ENCODE measurements at regions not wholly inside any gene's neighbourhood (a gene's known extent, or its start where the extent isn't known, plus 50 kb on each side); places are given as distances from the start of the nearest gene placed in this dataset.

DNA sequence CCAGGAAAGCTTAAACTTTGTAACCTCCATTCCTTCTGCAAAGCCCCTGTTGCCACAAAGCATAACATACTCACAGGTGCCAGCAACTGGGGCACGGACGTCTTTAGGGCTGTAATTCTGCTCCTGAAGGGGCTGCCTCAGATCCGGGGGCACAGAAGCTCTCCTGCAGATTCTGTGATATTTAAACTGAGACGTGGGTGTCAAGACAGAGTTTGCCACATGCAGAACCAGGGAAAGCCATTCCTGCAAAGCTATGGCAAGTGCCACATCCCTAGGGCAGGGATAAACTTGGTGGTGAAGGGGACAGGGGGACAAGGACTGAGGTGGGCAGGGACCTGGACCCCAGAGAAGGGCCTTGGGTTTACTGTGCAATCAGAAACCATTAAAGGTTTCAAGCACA is 247.2 kb downstream of the EIPR1 start:
- TF ChIP-seq ZNF565 (CRISPR knock-in tag; conservative IDR thresholded peaks at IDR 0.05; ENCODE audit: low read depth), result no peak
- no peak for ATAC-seq

GRCh38 chr2:3129867-3130266 is 247.8 kb downstream of the EIPR1 start:
- TF ChIP-seq SNAI2 (CRISPR knock-in tag; IDR thresholded peaks at IDR 0.05) (no peak), POU6F1 (CRISPR knock-in tag; IDR thresholded peaks at IDR 0.05; ENCODE audit: borderline replicate concordance, low read depth) (no peak), ZC3H10 (CRISPR knock-in tag; IDR thresholded peaks at IDR 0.05) (no peak), TOX (CRISPR knock-in tag; IDR thresholded peaks at IDR 0.05; ENCODE audit: borderline replicate concordance) (no peak), ESRRG (CRISPR knock-in tag; IDR thresholded peaks at IDR 0.05) (no peak), CSDC2 (CRISPR knock-in tag; IDR thresholded peaks at IDR 0.05) (no peak), RARB (CRISPR knock-in tag; IDR thresholded peaks at IDR 0.05) (no peak), ZNF70 (CRISPR knock-in tag; IDR thresholded peaks at IDR 0.05) (no peak), ZFP30 (CRISPR knock-in tag; IDR thresholded peaks at IDR 0.05) (no peak), TSHZ2 (CRISPR knock-in tag; IDR thresholded peaks at IDR 0.05) (no peak), GLIS3 (CRISPR knock-in tag; IDR thresholded peaks at IDR 0.05) (no peak), ISL1 (CRISPR knock-in tag; IDR thresholded peaks at IDR 0.05) (no peak), ZFP3 (CRISPR knock-in tag; IDR thresholded peaks at IDR 0.05) (no peak), ZNF565 (CRISPR knock-in tag; conservative IDR thresholded peaks at IDR 0.05; ENCODE audit: low read depth) (no peak), CREB5 (CRISPR knock-in tag; IDR thresholded peaks at IDR 0.05; ENCODE audit: low read depth) (no peak), PPARA (CRISPR knock-in tag; IDR thresholded peaks at IDR 0.05; ENCODE audit: borderline replicate concordance) (no peak), ARNTL (CRISPR knock-in tag; IDR thresholded peaks at IDR 0.05; ENCODE audit: borderline replicate concordance, low read depth) (no peak)
- TF ChIP-seq, protein P1, sequence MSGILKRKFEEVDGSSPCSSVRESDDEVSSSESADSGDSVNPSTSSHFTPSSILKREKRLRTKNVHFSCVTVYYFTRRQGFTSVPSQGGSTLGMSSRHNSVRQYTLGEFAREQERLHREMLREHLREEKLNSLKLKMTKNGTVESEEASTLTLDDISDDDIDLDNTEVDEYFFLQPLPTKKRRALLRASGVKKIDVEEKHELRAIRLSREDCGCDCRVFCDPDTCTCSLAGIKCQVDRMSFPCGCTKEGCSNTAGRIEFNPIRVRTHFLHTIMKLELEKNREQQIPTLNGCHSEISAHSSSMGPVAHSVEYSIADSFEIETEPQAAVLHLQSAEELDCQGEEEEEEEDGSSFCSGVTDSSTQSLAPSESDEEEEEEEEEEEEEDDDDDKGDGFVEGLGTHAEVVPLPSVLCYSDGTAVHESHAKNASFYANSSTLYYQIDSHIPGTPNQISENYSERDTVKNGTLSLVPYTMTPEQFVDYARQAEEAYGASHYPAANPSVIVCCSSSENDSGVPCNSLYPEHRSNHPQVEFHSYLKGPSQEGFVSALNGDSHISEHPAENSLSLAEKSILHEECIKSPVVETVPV (CRISPR knock-in tag; IDR thresholded peaks at IDR 0.05), result no peak
- no peak for ATAC-seq

DNA sequence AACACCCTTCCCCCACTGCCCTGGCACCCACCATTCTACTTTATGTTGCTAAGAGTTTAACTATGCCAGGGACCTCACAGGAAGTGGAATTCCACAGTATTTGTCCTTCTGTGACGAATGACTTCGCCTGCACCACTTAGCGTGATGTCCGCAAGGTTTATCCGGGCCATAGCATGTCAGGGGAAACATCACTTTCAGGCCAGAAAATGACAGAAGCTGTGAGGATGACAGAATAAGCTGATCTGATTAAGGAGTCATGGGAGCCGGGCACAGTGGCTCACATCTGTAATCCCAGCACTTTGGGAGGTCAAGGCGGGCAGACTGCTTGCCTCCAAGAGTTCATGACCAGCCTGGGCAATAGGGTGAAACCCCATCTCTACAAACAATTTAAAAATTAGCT is 248.8 kb downstream of the EIPR1 start:
- no peak for ATAC-seq
- TF ChIP-seq ZC3H10 (CRISPR knock-in tag; IDR thresholded peaks at IDR 0.05) (no peak), TCF4 (CRISPR knock-in tag; IDR thresholded peaks at IDR 0.05; ENCODE audit: borderline replicate concordance) (no peak), TSHZ2 (CRISPR knock-in tag; IDR thresholded peaks at IDR 0.05) (no peak), ZNF565 (CRISPR knock-in tag; conservative IDR thresholded peaks at IDR 0.05; ENCODE audit: low read depth) (no peak), BACH2 (CRISPR knock-in tag; IDR thresholded peaks at IDR 0.05; ENCODE audit: borderline replicate concordance) (no peak), OSR1 (CRISPR knock-in tag; IDR thresholded peaks at IDR 0.05) (no peak), CSDC2 (CRISPR knock-in tag; IDR thresholded peaks at IDR 0.05) (no peak), ZNF70 (CRISPR knock-in tag; IDR thresholded peaks at IDR 0.05) (no peak), CREB5 (CRISPR knock-in tag; IDR thresholded peaks at IDR 0.05; ENCODE audit: low read depth) (no peak), TOX (CRISPR knock-in tag; IDR thresholded peaks at IDR 0.05; ENCODE audit: borderline replicate concordance) (no peak), ZNF8 (CRISPR knock-in tag; IDR thresholded peaks at IDR 0.05) (no peak), ARNTL (CRISPR knock-in tag; IDR thresholded peaks at IDR 0.05; ENCODE audit: borderline replicate concordance, low read depth) (no peak), ISL1 (CRISPR knock-in tag; IDR thresholded peaks at IDR 0.05) (no peak), GLIS3 (CRISPR knock-in tag; IDR thresholded peaks at IDR 0.05) (no peak)
- TF ChIP-seq, protein P1 (CRISPR knock-in tag; IDR thresholded peaks at IDR 0.05), result no peak

Measured in SK-N-SH treated with all-trans-retinoic acid at 6 μM for 48 hours (cell line).